Non-pigmented ciliary epithelial cell (primary cell): ENCODE measurements at regions not wholly inside any gene's neighbourhood (a gene's known extent, or its start where the extent isn't known, plus 50 kb on each side); places are given as distances from the start of the nearest gene placed in this dataset.

Source experiments
- DNase-seq: peaks from one replicate; pipeline ENCODE4 v3.0.0-alpha.2; 2010; ENCODE audit warnings: low read depth

DNA sequence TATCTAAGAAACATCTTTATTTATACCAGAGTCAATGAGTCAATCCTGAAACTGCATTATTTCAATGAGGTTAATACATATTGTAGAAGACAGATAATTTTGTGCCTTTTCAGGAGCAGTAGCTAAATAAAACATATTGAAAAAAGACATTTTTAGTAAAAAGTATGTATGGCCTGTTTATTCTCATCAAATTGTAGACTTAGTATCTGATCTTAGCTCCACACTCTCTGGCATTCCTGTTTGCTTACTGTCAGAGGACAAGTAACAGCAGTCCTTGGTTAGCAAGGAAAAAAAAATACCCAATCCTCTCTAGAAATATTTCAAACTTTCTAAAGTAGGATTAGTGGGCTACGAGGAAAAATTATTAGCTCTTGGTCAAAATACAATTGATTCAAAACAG lies 50.5 kb upstream of the GUCY1A1 start:
- no peak for DNase-seq

DNA sequence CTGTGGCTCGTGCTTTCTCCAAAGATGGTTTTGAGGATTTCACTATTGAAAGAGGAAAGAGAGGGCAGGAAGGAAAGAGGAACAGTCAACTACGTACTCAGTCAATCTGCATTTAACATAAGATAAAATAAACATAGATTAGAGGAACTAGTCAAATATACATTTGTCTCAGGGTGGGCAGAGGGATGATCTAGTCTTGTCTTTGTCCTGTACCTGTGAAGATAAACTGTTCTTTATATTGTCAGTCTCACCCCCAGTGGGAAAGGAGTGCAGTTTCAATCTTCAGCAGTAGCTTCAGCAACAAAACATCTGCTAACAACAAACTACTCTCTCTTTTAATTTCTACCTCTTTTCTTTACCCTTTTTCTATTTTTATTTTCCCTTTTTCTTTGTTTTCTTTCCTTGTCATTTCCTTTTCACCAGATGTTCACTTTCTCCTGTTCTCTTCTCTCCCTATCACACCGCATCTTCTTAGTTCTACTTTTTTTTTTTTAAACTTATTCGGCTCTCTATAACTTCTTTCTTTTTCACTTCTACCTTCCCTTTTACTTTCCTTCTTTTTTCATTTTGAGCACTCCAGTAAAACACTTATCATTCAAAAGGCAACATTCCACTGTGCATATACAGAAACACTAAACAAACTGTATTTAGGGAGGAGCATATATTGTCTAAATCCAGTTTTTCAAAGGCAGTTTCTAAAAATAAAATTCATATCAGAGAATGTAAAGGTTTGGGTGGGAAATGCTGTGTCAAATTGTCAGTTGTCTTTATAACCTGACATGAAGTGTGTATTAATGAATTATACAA lies 51.4 kb upstream of the GUCY1A1 start:
- DNase-seq = no peak

DNA sequence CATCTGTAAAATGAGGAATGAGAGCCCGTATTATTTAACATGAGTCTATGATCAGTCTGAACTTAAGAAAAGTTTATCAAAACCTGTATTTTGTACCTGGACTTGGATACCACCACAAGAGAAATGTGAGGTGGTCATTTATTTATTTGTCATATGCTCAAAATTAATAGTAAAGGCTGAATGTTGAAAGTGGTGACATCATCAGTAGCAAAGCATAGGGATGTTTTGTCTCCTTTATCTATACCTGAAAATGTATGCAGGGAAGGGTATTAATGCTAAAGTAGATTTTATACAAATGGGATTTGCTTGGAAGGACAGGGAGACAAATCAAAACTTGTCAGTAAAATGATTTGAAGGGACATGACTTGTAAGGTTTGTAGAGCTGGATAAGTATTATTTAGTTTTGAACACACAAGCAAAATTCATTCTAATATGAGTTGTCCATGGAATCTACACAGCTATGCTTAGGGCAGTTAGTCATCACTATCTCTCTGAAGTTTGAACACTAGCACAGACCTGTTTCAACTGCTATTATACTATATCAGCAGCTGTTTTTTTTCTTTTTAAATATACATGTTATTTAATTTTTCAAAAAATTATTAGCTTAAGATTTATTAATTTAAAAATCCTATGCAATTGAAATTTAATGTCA lies 52.4 kb upstream of the GUCY1A1 start:
- DNase-seq = no peak

DNA sequence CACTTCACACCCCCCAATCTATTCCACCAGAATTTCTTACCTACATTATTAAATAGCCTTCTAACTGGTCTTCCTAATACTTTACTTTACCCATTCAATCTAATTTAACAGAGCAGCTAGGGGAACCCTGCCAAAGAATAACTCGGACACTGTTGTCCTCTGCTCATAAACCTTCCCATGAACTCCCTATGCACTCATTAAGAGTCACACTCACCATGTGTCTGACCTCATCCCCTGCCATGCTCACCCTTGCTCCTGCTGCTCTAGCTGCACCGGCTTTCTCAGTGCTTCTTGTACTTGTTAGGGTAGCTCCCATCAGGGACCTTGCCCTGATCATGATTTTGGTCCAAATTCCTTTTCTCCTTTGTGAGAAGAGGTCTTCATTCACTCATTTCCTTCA lies 54.6 kb upstream of the GUCY1A1 start:
- no peak for DNase-seq

DNA sequence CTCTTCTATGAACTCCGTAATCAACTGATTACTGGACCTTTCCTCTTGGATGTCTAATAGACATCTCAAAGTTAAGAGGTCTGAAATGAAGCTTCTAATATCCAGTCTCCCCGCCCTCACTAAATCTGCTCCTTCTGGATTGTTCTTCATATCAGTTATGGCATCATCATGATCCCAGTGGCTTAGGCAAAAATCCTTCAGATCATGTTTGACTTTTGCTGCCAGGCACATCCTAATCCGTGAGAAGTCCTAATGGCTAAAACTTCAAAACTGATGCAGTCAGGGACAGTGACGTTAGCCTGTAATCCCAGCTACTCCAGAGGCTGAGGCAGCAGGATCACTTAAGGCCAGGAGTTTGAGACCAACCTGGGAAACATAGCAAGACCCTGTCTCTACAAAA lies 55.1 kb upstream of the GUCY1A1 start:
- DNase-seq = no peak

DNA sequence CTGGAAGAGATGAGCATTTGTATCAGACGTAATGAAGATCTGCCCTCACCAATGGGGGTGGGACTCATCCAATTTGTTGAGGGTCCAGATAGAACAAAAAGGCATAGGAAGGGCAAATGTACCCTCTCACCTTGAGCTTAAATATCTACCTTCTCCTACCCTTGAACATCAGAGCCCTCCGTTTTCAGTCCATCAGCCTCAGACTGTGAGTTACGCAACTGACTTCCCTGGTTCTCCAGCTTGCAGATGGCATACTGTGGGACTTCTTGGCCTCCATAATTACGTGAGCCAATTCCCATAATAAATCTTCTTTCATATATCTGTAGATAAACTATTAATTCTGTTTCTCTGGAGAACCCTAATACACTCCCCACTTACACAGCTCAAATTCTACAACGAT lies 56.5 kb upstream of the GUCY1A1 start:
- DNase-seq = no peak

DNA sequence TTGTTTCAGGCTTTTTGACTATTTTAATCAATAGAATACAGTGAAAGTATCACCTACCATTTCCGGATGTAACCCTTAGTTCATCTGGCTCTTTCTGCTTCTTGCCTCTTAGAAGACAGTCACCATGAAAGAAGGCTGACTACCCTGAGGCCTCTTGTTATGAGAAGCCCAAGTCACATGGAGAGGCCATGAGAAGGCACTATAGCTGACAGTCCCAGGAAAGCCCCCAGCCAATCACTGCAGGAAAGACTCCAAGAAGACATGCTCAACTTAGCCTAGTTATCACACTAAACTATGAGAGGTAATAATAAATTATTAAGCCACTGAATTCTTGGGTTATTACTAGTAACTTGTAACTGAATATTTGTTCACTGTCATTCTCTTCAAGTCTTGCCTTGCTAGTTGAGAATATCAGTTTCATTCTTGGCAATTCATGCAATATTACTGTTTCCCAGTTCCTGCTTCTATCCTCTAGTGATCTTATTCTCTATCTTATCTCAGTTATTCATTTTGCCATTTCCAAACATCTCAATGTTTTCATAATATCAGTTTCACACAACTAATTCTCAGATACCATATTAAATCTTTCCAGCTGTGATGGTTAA lies 57.1 kb upstream of the GUCY1A1 start:
- no peak for DNase-seq

DNA sequence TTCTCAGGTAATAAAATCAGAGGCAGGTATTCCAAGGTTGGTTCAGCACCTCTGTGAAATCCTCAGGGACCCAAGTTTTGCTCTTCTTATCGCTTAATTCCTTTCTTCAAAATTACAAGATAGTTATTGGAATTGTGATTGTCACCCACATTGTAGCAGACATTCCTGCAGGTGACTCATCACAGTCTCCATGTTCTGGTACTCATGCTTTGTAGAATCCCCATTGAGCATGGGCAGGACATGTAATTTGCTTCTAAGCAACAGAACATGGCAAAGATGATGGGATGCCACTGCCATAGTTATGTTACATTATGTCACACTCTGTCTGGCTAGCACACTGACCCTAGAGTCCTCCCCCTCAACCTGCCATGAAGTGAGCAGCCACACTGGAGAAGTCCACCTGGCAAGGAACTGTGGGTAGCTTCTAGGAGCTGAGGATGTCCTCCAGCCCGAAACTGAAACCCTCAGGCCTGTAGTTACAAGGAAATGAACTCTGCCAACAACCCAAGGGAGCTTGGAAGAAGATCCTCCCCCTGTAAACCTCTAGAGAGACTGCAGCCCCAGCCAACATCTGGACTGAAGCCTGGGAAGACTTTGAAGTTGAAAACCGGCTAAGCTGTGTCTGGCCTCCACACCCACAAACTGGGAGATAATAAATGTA lies 58.3 kb upstream of the GUCY1A1 start:
- DNase-seq = no peak

DNA sequence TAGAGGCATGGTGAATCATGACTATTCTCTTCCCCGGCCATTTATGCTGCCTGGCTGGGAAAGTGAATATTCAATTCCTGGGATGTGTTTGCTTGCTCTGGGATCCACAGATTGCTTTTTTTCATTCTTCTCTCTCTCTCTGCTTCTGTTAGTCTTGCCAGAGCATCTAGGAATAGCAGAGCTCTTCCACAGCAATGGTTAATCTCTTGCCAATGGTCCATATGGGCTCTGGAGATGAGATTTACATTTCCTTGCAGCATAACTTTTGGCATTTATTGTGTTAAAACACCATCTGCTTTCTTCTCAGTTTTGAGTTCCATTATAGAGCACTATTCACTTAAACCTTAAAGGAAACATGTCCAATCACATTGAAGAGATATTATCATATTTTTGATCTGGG lies 59.2 kb upstream of the GUCY1A1 start:
- no peak for DNase-seq

DNA sequence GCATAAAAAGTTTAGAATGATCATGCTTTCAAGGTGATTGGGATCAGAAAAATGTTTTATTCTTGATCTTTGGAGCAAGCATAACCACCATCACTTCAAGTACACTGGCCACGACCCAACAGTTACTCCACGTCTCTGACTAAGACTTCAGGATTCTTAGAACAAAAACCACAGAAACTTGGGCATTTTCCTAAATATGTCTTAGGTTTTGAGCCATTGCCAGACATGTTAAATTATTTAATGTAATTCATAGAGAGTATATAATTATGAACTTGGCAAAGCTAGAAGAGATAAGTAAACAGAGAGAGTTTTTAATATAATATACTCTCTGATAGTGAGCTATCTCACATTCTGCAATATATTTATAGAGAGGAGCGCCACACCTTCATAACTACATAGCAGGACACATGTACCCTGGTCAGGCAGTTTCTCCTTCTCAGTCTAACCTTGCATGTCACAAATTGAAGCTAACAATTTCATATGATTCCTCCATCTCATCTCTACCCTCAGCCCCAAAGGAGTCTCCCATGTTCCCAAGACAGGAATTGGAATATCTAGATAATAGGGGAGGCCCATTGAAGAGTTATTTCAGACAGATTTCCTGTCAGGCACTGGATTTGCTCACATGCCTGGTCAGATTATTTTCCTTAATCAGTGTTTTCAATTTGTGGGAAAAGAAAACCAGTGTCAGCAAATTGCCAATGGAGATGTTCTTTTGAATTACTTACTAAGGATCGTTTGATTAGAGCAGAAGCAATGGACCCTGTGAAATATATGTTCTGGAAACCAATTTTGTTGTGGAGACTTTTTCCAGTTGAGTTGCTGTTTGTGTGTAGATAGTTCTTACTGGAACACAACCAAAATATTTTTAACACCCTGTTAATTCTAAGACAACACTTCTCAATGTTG lies 61.7 kb upstream of the GUCY1A1 start:
- DNase-seq = peak; percentile 79

DNA sequence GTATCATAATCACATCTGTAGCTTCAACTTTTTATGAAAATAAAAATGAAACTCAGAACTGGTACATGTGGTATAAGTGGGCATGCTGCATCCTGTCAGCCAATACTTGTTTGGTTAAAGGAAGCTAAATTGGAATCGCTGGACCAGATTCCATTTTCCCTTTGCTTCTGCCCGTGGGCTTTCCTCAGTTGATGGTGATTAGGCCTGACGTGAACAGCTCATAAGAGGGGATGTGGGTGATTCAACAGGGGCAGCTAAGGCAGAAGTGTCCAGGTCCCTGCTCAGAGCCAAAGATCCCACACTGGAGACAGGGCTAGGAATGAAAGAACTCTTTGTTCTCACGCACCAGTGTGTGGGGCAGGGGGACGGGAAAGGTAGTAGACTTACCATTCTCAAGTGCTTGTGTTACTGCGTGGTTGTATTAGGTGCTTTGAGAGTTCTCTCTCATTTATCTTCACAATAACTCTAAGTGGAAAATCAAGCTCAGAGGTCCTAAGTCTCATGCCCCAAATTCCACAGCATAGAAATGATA lies 63.2 kb upstream of the GUCY1A1 start:
- no peak for DNase-seq

DNA sequence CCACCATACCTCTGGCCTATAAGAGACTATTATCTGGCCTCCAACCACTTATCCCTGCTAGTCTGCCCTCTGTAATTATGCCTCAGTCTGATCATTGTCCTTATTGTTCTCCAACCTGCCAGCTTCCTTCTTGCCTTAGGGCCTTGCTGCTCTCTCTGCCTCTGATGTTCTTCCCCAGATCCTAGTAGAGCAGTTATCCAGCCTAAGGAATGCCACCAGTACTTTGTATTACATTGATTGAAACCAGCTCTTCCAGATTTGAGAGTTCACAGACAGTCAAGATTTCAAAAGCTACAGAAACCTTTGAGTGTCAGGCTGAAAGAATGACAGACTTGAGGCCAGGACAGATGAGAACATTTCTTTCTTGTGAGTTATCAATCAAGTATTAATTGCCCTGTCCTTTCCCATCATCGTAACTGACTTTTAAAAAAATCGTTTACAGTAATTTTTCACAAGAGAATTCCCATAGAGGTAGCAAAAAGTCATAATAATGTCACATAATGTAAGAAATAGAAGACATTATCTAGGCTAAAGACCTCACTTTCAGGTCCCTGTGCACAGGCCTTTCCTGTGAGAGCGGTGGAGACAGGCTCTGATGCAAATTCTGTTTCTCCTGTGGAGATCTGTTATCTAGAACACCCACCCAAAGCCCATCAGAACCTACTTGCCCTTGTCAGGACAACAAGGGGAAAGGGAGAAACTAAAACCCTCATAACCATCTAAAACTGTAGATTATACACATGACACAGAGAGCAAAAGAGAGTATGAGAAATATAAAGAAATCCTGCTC lies 64.1 kb upstream of the GUCY1A1 start:
- DNase-seq = no peak

DNA sequence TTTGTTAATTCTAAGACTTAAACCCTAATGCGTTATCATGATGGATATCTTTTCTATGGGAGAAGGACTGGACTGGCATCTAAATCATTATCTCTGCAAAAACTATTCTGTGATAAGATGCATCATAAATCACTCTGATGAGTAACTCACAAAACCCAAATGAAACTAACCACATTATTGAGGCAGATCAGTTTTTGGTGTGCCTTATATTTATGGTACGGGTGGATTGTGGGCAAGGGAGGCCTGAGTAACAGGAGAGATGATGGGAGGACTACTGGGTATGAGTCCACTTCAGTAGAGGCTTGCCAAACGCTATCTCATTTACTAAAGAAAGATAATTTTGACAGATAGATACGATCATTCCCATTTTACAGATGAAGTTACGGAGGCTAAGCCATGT lies 66.4 kb upstream of the GUCY1A1 start:
- no peak for DNase-seq

DNA sequence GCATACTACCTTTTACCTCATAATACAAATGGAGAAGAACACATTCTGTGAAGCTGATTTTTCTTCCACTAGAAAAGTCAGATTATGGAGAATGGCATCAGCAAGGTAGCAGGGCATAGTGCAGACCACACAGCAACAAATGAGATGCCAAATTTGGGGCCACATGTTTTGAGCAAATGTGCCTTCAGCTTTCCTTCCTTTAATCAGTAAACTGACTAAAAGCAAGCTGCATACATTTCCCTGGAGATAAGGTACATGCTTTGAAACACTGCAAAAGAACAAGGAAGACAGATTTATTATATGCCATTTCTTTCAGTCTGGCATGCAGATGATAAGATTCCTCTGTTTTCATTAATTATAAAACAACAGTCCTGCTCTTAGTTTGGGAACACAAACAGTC lies 67.1 kb upstream of the GUCY1A1 start:
- DNase-seq = no peak

DNA sequence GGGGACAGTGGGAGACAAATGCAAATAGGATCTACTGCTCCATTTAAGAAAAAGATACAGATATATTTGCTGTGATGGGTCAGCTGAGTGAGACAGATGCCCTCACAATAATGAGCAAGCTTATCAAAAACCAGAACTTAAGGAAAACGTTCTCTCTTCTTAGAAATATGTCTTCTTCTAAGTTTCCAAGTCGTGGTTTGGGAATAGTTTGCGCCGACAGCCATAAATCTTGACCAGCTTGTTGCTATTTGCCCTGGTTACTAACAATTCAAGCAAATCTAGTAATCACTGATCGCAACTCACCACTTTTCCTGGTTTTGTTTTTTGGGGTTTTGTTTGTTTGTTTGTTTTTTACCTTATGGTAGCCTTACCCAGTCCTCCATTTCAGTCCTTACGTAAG lies 67.6 kb upstream of the GUCY1A1 start:
- DNase-seq = no peak

DNA sequence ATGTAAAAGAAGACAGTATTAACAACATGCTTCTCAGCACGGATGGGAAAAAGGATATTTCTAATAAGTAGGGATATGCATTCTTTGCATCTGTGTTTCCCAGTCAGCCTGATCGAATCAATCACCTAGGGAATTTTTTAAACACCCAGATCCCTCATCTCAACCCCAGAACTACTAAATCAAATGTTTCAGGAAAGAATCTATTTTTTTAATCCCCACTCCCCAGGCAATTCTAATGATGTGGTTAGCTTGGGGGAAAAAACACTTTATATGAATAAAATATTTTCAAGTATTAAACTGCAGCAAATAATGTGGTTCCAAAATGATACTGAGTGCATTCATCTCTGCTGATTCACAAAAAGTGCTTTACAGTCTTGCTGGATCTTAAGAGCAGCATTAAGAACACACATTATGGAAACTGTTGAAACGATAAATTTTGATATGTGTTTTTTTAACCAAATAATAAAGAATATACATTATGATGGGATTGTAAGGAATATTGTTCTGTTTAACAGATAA lies 68.7 kb upstream of the GUCY1A1 start:
- no peak for DNase-seq

DNA sequence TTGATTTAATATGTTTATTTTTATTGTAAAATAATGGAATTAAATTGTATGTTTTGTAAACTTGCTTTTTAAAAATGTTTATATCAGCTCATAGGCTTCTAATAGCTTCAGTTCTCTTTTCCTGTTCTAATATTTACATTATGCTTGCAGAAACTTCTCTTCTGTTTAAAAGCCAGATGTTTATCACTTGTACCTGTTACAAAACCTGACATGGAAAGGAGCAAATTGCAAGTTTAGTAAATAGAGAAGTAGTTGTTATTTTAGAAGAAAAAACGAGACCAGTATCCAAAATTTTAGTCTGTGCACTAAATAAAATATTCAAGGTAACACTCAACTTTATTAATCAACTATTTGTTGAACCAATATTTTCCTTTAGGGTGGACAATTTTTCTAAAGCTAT lies 69.4 kb upstream of the GUCY1A1 start:
- DNase-seq = no peak

DNA sequence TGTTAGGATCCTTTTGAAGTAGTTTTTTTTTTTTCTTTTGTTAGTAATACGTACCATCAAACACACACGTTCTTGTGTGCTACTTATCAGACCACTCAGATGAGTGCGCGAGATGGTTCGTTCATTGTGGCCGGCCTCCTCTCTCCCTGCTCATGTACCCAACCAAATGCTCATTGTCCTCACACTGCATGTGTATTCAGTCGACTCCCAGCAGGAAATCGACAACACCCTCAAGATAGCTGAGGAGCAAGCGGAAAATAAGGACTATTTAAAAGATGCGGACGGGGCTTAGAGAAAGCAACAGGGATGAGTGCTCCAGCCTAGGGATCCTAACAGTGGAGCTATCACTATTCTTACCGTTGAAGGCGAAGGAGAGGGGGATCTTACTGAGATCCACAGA lies 72.9 kb upstream of the GUCY1A1 start:
- no peak for DNase-seq

DNA sequence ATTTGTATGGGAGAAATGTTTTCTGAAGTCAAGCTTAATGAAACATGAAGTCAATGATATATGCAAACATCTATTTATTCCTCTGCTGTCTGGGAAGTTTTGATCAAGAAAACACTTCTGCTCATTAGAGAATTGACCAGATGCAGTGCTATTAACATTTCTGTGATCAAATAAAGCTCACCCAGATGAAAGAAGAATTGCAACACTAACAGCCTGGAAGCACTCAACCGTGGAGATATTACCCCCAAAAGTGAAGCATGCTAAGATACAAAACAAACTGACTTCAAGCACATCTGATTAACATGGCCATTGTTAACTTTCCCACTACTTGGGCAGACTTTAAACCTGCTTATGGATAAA lies 73.7 kb upstream of the GUCY1A1 start:
- no peak for DNase-seq

DNA sequence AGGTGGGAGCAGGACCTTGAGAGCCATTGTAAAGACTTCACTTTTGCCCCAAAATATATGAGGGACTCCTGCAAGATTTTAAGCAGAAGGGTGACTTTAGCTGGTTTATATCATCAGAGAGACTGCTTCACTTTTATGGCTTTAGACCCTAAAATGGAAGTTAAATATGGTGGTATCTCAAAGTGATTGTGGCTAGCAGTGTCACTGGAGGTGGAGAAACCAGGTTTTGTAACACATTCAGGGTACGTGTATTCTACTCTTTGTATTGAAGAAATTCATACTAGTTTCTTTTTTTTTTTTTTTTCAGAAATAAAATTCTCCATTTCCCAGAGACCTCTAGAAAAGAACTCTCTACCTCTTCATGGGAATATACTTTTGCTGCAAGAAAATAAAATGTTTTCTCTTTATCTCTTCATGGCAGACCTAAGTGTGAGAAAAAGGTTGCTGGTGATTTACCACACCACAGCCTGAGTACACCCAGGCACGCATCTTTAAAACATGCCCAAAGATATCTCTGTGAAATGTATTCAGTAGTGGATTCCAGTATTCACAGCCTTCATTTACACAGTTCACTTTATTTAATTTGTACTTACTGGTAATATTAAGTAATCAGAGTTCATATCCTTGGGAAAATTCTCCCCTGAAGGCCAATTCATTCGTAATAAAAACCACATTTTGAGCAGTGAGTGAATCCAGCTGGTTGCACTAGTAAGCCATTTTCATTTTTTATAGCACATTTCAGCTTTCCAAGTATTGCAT lies 74.3 kb upstream of the GUCY1A1 start:
- no peak for DNase-seq
